H9 (cell line): ENCODE measurements at regions not wholly inside any gene's neighbourhood (a gene's known extent, or its start where the extent isn't known, plus 50 kb on each side); places are given as distances from the start of the nearest gene placed in this dataset.

Source experiments
- DNase-seq: peaks from one replicate; pipeline ENCODE4 v3.0.0-alpha.2; 2017
- H2AFZ ChIP-seq: one replicate; pipeline ENCODE4 v1.6.1; 2013; ENCODE audit warnings: mild to moderate bottlenecking, low read length, control low read depth, moderate library complexity
- H2AK5ac ChIP-seq: 2 replicates; pipeline ENCODE4 v1.6.1; 2013; ENCODE audit warnings: low read length, control low read depth, mixed read lengths; ENCODE audit not compliant: insufficient read length
- H2BK120ac ChIP-seq: one replicate; pipeline ENCODE4 v1.6.1; 2013; ENCODE audit warnings: low read depth, mild to moderate bottlenecking, low read length, control low read depth, inconsistent platforms; ENCODE audit not compliant: poor library complexity, severe bottlenecking
- H2BK12ac ChIP-seq: 2 replicates; pipeline ENCODE4 v1.6.1; 2013; ENCODE audit warnings: low read length, control low read depth, mixed read lengths, low read depth; ENCODE audit not compliant: insufficient read length
- H2BK15ac ChIP-seq: 2 replicates; pipeline ENCODE4 v1.6.1; 2013; ENCODE audit warnings: low read depth, low read length, control low read depth
- H2BK20ac ChIP-seq: one replicate; pipeline ENCODE4 v1.6.1; 2013; ENCODE audit warnings: low read depth, mild to moderate bottlenecking, low read length, control low read depth, inconsistent platforms; ENCODE audit not compliant: poor library complexity, severe bottlenecking
- H2BK5ac ChIP-seq: 2 replicates; pipeline ENCODE4 v1.6.1; 2013; ENCODE audit warnings: low read length, control low read depth, mixed read lengths; ENCODE audit not compliant: insufficient read length
- H3K14ac ChIP-seq: 2 replicates; pipeline ENCODE4 v1.6.1; 2013; ENCODE audit warnings: low read length, control low read depth; ENCODE audit not compliant: insufficient read depth
- H3K18ac ChIP-seq: 2 replicates; pipeline ENCODE4 v1.6.1; 2013; ENCODE audit warnings: low read depth, mild to moderate bottlenecking, mixed read lengths, low read length, control low read depth; ENCODE audit not compliant: insufficient read length
- H3K23ac ChIP-seq: 2 replicates; pipeline ENCODE4 v1.6.1; 2013; ENCODE audit warnings: low read length, control low read depth, mixed read lengths, low read depth; ENCODE audit not compliant: insufficient read length
- H3K23me2 ChIP-seq: 2 replicates; pipeline ENCODE4 v1.6.1; 2013; ENCODE audit warnings: low read depth, mild to moderate bottlenecking, mixed read lengths, low read length, control low read depth; ENCODE audit not compliant: insufficient read length, poor library complexity, severe bottlenecking
- H3K27ac ChIP-seq: 2 replicates; pipeline ENCODE4 v1.5.1; 2013; ENCODE audit warnings: low read length, control low read depth, mixed read lengths, low read depth; ENCODE audit not compliant: insufficient read length
- H3K27me3 ChIP-seq: 2 replicates; pipeline ENCODE4 v1.6.1; 2013; ENCODE audit warnings: low read length, control low read depth, inconsistent platforms; ENCODE audit not compliant: insufficient read depth
- H3K4ac ChIP-seq: 2 replicates; pipeline ENCODE4 v1.6.1; 2013; ENCODE audit warnings: low read depth, mild to moderate bottlenecking, control low read depth, inconsistent platforms, low read length, moderate library complexity
- H3K4me1 ChIP-seq: 2 replicates; pipeline ENCODE4 v1.6.1; 2013; ENCODE audit warnings: low read length, control low read depth, inconsistent platforms; ENCODE audit not compliant: insufficient read depth
- H3K4me2 ChIP-seq: 2 replicates; pipeline ENCODE4 v1.6.1; 2013; ENCODE audit warnings: low read length, control low read depth, mixed read lengths; ENCODE audit not compliant: insufficient read length, insufficient read depth
- H3K56ac ChIP-seq: 2 replicates; pipeline ENCODE4 v1.6.1; 2013; ENCODE audit warnings: low read depth, mild to moderate bottlenecking, mixed read lengths, low read length, control low read depth; ENCODE audit not compliant: insufficient read length
- H3K79me1 ChIP-seq: 2 replicates; pipeline ENCODE4 v1.6.1; 2013; ENCODE audit warnings: low read depth, mild to moderate bottlenecking, moderate library complexity, low read length, control low read depth, inconsistent platforms; ENCODE audit not compliant: insufficient read depth, poor library complexity, severe bottlenecking
- H3K79me2 ChIP-seq: 2 replicates; pipeline ENCODE4 v1.6.1; 2013; ENCODE audit warnings: low read length, control low read depth, inconsistent platforms; ENCODE audit not compliant: insufficient read depth
- H3K9ac ChIP-seq: 2 replicates; pipeline ENCODE4 v1.6.1; 2013; ENCODE audit warnings: low read length, control low read depth, mixed read lengths; ENCODE audit not compliant: insufficient read length; ENCODE audit errors: extremely low read depth
- H3K9me3 ChIP-seq: one replicate; pipeline ENCODE4 v1.6.1; 2013; ENCODE audit warnings: low read depth, low read length, inconsistent platforms; ENCODE audit not compliant: control insufficient read depth
- H3T11ph ChIP-seq: one replicate; pipeline ENCODE4 v1.6.1; 2013; ENCODE audit warnings: mild to moderate bottlenecking, low read length, control low read depth, inconsistent platforms
- H4K20me1 ChIP-seq: one replicate; pipeline ENCODE4 v1.6.1; 2013; ENCODE audit not compliant: control insufficient read depth, insufficient read length, insufficient read depth
- H4K5ac ChIP-seq: 2 replicates; pipeline ENCODE4 v1.6.1; 2013; ENCODE audit warnings: low read depth, mild to moderate bottlenecking, mixed read lengths, low read length, control low read depth; ENCODE audit not compliant: insufficient read length
- H4K8ac ChIP-seq: replicated peaks from 2 replicates; pipeline ENCODE4 v1.6.1; 2013; ENCODE audit warnings: low read length, control low read depth, mixed read lengths, low read depth; ENCODE audit not compliant: insufficient read length
- H4K91ac ChIP-seq: 2 replicates; pipeline ENCODE4 v1.6.1; 2013; ENCODE audit warnings: low read depth, mild to moderate bottlenecking, moderate library complexity, mixed read lengths, low read length, control low read depth; ENCODE audit not compliant: insufficient read length
- H3K27ac Mint-ChIP-seq, 3 experiments: 2 replicates in 2 of 3; 3 replicates in 1 of 3; pipeline ENCODE4 v1.8.0; 2020 to 2021; ENCODE audit warnings: mixed read lengths in 3 of 3, mild to moderate bottlenecking in 1 of 3, moderate library complexity in 1 of 3
- H3K27me3 Mint-ChIP-seq: 2 replicates; pipeline ENCODE4 v1.8.0; 2021; ENCODE audit warnings: low read depth, mild to moderate bottlenecking, moderate library complexity, mixed read lengths
- H3K36me3 Mint-ChIP-seq, 3 experiments: 2 replicates in 2 of 3; 3 replicates in 1 of 3; pipeline ENCODE4 v1.8.0; 2020 to 2021; ENCODE audit warnings: low read depth in 3 of 3, mixed read lengths in 3 of 3; ENCODE audit not compliant: insufficient read depth in 1 of 3
- H3K4me1 Mint-ChIP-seq, 2 experiments: 2 replicates each; pipeline ENCODE4 v1.8.0; 2020; ENCODE audit warnings: mixed read lengths in 2 of 2
- H3K4me3 Mint-ChIP-seq, 2 experiments: 2 replicates in 1 of 2; 3 replicates in 1 of 2; pipeline ENCODE4 v1.8.0; 2020 to 2021; ENCODE audit warnings: mild to moderate bottlenecking in 2 of 2, mixed read lengths in 2 of 2, moderate library complexity in 1 of 2
- H3K9me3 Mint-ChIP-seq, 2 experiments: 2 replicates in 1 of 2; 3 replicates in 1 of 2; pipeline ENCODE4 v1.8.0; 2020; ENCODE audit warnings: mild to moderate bottlenecking in 2 of 2, mixed read lengths in 2 of 2, moderate library complexity in 1 of 2
- CTCF ChIP-seq: fragments of 200-600 bp; sonication (generic); conservative IDR thresholded peaks from 3 replicates; pipeline ENCODE4 v1.8.0; 2021; ENCODE audit warnings: antibody characterized with exemption, mild to moderate bottlenecking
- WGBS: extraction: QIAGEN DNeasy Blood & Tissue Kit; methylation state at CpG from one replicate; pipeline ENCODE4 v1.1.7; 2013; ENCODE audit warnings: missing lambda C conversion rate, low lambda C conversion rate, mixed read lengths; ENCODE audit not compliant: insufficient read length; ENCODE audit errors: extremely low coverage; 5-methylcytosine and 5-hydroxymethylcytosine counted together

GRCh38 chr2:228374741-228375140 is 193.3 kb upstream of the SPHKAP start:
- Histone ChIP-seq H3K79me1 (no peaks in the 10 kb centered on the region), H3K9ac (no peak overlapping the region), H3K56ac (no peak overlapping the region), H4K91ac (no peak overlapping the region), H2BK5ac (no peak overlapping the region), H3K23ac (no peak overlapping the region), H3K4me2 (no peak overlapping the region), H3K27ac (no peak overlapping the region), H3K14ac (no peak overlapping the region), H3K23me2 (no peaks in the 10 kb centered on the region), H4K20me1 (no peaks in the 10 kb centered on the region), H3K9me3 (no peaks in the 10 kb centered on the region), H2AK5ac (no peak overlapping the region), H3K4ac (no peak overlapping the region), H4K8ac (no peak overlapping the region), H3K79me2 (no peaks in the 10 kb centered on the region), H3K18ac (no peak overlapping the region), H2BK20ac (no peak overlapping the region), H2BK120ac (no peak overlapping the region), H2AFZ (no peak overlapping the region), H2BK12ac (no peak overlapping the region), H3K4me1 (no peaks in the 10 kb centered on the region), H3K27me3 (no peaks in the 10 kb centered on the region), H4K5ac (no peak overlapping the region), H2BK15ac (no peak overlapping the region), H3T11ph (no peak overlapping the region)
- no peak for DNase-seq
- Mint-ChIP-seq H3K4me3 (no peak overlapping the region), H3K27me3 (no peaks in the 10 kb centered on the region), H3K9me3 (no peaks in the 10 kb centered on the region), H3K27ac (no peak overlapping the region), H3K36me3 (no peaks in the 10 kb centered on the region), H3K4me1 (no peaks in the 10 kb centered on the region)
- TF ChIP-seq CTCF = no peak
- no CpG with 5 or more reads among the region's 3 CpGs for whole genome bisulfite sequencing
